ENCODE measurements at regions not wholly inside any gene's neighbourhood (a gene's known extent, or its start where the extent isn't known, plus 50 kb on each side); places are given as distances from the start of the nearest gene placed in this dataset.
A peak's percentile ranks its signal among the peaks of the same experiment; 100 is the strongest.
"Not testable (repeated sequence)": the region's sequence is repeated elsewhere in the genome, so short reads cannot be mapped to it uniquely, and the experiment has no call there.

DNA sequence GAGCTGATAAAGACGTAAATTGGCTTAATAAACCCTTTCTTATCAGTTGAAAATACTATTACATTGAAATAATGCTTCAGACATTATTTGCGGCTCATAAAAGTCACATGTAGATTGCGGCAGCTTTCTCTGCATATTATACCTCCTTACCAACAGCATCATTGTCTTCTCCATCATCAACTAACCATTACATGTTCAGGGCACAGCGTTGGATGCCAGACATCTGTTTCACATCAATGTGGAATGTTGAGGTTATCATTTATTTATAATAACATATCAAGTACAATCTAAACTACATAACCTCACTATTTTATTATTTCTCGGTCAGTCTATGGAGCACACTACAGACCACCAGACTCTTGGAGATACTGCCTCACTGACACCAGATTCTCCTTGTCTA is 573.8 kb upstream of the FAT3 start:
- DNase-seq (ENCODE audit: low spot score) = no peak

DNA sequence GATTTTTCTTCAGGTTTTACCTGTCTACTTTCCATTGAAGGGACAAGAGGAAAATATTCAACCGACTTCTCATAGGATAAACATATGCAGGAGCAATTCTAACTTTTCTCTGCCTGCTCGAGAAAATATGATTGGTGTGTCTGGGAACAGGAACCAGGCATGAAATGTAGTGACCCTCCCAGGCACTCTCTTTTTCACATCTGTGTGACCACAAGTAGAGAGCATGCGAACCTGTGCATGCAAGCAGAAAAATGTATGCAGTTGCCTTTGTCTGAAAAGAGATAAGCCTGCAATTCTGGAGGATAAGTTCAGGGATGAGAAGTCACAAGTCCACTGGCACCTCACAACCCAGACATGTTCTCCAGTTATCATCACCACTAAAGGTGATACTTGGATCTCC is 583.5 kb upstream of the FAT3 start:
- DNase-seq (ENCODE audit: low spot score) = no peak

GRCh38 chr11:91639359-91639758 is 585.3 kb upstream of the FAT3 start:
- no peak for DNase-seq (ENCODE audit: low spot score)

DNA sequence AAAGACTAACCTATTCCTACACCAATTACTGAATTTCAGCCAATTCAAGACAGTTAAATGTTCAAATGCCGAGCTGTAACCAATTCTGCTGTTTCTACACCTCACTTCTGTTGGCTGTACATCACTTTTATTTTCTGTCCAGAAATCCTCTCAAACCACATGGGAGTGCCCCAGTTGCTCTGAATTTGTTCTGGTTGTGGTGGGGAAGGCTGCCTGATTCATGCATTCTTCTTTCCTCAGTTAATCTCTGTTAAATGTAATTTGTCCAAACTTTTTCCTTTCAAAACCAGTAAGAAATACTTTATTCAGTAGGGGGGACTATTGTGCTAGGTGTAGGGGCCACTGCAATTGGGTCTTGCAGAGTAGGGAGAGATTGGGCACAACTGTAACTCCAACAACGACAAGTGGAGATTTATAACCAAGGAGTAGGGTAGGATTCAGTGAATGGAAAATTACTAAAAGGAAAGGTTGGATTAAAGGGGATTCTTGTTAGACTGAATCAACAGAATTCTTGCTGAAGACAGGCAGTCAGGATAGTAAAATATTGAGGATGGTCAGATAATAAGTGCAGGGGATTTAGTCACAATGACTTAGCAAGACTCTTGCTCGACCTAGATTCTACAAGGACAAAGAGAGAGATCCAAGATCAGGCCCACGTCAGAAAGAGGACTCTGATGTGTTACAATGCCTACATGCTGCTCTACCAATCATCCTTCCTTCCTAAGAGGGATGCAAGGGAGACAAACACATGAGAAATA is 593.5 kb upstream of the FAT3 start:
- no peak for DNase-seq (ENCODE audit: low spot score)

- peak; percentile 76 for DNase-seq (ENCODE audit: low spot score)
Measured at GRCh38 chr11:91625495-91625894, 599.1 kb upstream of the FAT3 start.

DNA sequence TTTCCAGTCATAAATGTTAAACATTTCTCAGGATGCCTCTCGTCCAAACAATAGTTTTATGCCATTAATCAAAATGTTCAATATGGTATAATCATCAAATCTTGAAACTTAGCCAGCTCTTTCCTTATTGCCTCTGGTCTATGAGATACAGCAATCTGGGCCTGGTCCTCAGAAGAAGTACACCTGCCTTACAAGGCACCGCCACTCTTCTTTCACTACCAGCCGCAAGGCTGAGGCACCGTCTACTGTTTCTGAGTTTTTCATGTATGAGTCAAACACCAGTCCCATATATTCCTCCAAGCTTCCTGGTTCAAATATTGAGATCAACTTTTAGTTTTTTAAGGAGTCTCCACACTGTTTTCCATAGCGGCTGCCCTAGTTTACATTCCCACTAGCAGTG is 600.6 kb upstream of the FAT3 start:
- no peak for DNase-seq (ENCODE audit: low spot score)

GRCh38 chr11:91608677-91609076 is 615.9 kb upstream of the FAT3 start:
- peak; percentile 20 for DNase-seq (ENCODE audit: low spot score)

GRCh38 chr11:91596111-91596510 is 628.5 kb upstream of the FAT3 start:
- no peak for DNase-seq (ENCODE audit: low spot score)

DNA sequence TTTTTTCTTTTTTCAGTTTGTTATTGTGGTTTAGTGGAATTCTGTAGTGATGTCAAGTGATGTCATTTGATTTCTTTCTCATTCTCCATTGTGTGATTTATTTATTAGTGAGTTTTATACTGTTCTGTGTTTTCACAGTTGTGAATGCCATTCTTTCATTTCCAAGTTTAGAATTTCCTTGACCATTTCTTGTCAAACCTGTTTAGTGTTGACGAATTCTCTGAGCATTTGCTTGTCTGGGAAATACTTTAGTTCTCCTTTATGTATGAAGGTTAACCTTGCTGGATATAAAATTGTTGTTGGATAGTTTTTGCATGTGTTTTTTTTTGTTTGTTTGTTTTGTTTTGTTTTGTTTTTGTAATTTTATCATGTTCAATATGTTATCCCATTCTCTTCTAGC is 633.6 kb upstream of the FAT3 start:
- no peak for DNase-seq (ENCODE audit: low spot score)

GRCh38 chr11:91587131-91587530 is 637.5 kb upstream of the FAT3 start:
- peak; percentile 75 for DNase-seq (ENCODE audit: low spot score)

DNA sequence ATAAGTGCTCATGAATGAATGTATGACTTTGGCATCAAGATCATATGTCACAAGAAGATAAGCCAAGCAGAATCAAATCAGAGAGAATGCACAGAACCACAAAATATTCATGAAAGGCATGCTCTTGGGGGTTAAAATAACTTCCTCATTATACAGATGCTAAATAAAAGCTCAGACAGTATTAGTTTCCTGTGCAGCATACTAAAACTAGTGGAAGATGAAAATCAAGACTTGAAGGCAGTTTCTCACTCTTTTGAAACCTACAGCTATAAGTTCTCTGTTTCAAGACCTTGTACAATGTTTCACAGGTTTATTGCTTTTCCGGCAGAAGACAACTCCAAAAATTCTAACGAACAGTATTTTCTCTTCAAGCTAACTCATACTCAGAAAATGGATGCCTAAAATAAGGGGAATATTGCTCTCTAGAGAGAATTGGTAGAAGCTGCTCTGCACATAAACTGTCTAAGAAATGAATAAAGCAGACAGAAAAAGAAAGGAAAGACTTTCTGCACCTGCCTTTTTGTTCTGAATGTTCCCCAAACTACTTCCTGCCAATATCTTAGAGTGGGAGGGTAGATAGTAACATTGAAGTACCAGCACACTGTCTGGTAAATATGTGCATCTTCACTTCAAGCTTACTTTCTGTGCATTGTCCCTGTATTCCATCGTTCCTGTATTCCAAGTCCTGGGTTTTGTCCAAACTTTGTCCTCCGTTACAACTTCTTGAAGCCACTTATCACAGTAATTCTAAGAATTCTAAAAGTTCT is 639.4 kb upstream of the FAT3 start:
- DNase-seq (ENCODE audit: low spot score) = no peak

DNA sequence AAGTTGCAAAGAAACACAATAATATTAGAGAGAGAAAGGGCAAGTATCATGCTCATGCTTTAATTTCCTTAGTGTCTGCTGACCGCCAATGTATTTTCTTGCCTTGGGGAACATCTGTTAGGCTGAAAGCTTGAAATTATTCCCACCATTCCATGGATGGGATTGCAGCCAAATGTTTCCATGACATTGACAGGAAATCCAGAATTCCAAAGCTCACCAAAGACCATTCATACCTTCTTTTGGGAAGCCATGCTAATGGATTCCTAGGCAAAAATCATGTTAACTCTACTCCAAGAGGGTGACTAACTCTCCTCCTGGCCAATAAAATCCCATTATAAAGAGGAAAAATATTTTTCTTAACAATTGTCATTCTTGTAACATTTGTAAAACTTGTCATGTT is 661.4 kb upstream of the FAT3 start:
- no peak for DNase-seq (ENCODE audit: low spot score)

DNA sequence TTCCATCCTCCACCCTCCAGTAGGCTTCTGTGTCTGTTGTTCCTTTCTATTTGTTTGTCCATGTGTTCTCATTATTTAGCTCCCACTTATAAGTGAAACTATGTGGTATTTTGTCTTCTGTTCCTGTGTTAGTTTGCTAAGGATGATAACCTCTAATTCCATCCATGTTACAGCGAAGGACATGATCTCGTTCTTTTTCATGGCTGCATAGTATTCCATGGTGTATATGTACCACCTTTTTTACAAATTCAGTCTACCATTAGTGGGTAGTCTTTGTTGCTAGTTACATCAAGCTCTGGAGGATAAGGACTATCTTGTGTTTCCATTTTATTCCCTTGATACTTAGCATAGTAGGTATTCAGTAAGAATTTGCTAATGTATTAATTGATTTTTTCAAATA is 664.2 kb upstream of the FAT3 start:
- no peak for DNase-seq (ENCODE audit: low spot score)

DNA sequence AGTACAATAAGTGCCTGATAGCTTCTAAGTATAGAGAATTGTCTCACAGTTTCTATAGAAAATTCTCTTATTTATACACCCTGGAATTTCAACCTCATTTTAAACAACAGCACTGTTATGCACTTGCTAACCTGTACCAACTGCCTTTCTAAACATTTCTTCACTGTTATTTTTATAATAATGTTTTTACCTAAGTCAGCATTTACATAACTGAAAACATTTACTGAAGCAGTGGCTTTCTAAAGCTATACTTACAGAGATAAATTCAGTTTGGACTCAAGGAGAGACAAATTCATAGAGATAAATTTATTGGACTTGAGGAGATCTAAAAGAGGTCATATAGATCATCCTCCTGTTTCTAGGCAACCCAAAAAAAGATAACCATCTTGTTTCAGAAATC is 686.6 kb upstream of the FAT3 start:
- DNase-seq (ENCODE audit: low spot score) = no peak

DNA sequence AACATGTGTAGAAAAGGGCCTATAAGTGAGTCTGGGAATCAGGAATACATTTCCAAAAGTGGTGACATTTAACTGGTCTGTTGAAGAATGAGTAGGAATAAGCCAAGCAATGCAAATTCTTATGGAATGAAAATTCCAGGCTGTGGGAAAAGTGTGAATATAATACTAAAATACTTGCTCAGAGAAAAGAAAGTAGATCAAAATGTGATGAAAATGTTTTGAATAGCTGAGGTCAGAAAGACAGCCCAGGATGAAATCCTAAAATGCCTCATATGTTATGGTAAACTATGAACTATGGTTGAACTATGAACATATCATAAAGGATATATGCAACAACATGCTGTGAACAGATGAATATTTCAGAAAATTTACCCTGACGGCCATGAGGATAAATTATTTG is 688.3 kb upstream of the FAT3 start:
- no peak for DNase-seq (ENCODE audit: low spot score)

DNA sequence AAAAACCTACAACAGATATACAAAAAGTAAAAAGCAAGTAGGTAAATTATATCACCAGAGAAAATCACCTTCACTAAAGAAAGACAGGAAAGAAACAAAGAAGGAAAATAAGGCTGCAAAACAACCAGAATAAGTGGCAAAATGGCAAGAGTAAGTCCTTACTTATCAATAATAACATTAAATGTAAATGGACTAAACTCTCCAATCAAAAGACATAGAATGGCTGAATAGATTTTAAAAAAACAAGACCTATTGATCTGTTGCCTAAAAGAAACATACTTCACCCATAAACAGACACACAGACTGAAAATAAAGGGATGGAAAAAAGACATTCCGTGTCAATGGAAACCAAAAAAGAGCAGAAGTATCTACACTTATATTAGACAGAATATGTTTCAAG is 695.7 kb upstream of the FAT3 start:
- no peak for DNase-seq (ENCODE audit: low spot score)

- no peak for DNase-seq (ENCODE audit: low spot score)
Measured at GRCh38 chr11:91527380-91528030, 697.1 kb upstream of the FAT3 start.

DNA sequence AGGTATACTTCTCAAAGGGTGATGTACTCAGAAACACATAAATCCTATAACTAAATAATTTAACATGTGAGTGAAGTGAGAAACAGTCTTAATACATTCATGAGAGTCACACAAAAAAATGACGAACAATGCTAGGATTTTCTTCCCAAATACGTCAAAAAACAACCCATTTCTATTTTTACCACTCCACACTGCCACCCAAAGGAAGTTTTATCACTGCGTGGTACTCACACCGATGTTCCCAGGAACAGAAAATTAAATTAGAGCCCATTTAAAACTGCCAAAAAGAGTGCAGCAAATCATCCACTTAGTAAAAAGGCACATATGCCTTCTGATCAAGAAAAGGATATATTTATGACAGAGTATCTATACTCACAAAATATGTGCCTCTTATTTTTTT is 710.9 kb upstream of the FAT3 start:
- no peak for DNase-seq (ENCODE audit: low spot score)

DNA sequence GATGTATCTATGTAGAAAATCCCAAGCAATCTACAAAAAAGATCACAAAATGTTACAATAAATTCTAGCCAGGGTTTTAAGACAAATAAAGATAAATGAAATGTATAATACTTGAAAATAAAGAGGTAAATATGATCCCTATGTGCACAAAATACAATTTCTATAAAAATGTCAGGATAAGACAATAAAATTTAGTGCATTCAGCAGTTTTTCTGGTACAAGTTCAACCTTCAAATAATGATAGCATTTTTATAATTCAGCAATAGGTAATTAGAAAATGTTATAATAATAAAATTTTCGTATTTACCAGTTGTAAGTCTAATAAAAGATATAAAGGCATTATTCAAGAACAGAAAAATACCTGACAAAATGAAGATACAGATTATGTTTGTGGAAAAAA is 726.8 kb upstream of the FAT3 start:
- no peak for DNase-seq (ENCODE audit: low spot score)

- DNase-seq (ENCODE audit: low spot score) = no peak
Measured at GRCh38 chr11:91495837-91496236, 728.8 kb upstream of the FAT3 start.

GRCh38 chr11:91489989-91490388 is 734.6 kb upstream of the FAT3 start:
- no peak for DNase-seq (ENCODE audit: low spot score)

DNA sequence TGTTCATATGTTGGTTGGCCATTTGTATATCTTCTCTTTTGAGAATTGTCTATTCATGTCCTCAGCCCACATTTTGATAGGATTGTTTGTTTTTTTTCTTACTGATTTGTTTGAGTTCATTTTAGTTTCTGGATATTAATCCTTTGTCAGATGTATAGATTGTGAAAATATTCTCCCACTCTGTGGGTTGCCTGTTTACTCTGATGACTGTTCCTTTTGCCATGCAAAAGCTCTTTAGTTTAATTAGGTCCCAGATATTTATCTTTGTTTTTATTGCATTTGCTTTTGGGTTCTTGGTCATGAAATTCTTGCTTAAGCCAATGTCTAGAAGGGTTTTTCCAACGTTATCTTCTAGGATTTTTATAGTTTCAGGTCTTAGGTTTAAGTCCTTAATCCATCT is 740.7 kb upstream of the FAT3 start:
- not testable (repeated sequence) for DNase-seq (ENCODE audit: low spot score)

DNA sequence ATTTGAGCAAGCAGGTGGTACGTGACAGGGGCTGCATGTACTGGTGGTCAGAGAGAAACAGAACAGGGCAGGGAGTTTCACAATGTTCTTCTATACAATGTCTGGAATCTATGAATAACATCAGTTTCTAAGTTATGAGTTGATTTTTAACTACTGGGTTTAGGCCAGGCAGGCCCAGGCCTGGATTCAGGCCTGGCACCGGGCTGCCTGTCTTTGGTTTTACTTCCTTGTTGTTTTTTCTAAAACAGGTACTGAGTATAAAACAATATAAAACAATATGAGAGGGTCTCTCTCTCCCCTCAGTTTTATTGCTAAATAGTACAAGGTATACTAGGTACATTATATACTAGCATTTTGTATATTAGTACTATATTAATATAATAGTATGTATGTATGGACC is 742.7 kb upstream of the FAT3 start:
- DNase-seq (ENCODE audit: low spot score) = not testable (repeated sequence)
